Loucy (cell line): ENCODE measurements at regions not wholly inside any gene's neighbourhood (a gene's known extent, or its start where the extent isn't known, plus 50 kb on each side); places are given as distances from the start of the nearest gene placed in this dataset.

ENCODE experiments used
- EZH2phosphoT487 ChIP-seq: fragments of 200-600 bp; IDR thresholded peaks from 2 replicates; pipeline ENCODE4 v1.6.1; 2018; ENCODE audit warnings: antibody characterized with exemption, mild to moderate bottlenecking, moderate library complexity, borderline replicate concordance
- TF ChIP-seq, protein P1 (sequence below): fragments of 200-600 bp; sonication (generic); conservative IDR thresholded peaks from 2 replicates; pipeline ENCODE4 v1.5.1; 2014; ENCODE audit warnings: mild to moderate bottlenecking, antibody characterized with exemption, low read length

DNA sequence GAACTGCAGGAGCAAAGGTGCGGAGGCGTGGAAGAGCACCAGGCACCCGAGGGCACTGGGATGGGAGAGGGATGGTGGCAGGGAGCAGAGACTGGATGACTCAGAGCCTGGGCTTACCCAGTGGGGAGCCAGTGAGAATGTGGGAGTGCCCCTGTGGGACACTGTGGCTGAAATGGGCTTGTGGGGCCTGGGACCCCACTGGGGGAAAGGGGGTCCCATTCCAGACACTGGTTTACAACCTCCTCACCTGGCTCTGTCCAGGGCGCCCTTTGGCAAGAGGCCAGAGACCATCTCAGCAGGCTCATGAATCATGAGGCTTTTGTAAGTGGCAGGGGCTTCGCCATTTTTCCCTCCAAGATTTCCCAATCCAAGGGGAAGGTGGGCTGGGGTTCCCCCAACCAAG is 124.0 kb upstream of the MAFB start:
- TF ChIP-seq, protein P1, sequence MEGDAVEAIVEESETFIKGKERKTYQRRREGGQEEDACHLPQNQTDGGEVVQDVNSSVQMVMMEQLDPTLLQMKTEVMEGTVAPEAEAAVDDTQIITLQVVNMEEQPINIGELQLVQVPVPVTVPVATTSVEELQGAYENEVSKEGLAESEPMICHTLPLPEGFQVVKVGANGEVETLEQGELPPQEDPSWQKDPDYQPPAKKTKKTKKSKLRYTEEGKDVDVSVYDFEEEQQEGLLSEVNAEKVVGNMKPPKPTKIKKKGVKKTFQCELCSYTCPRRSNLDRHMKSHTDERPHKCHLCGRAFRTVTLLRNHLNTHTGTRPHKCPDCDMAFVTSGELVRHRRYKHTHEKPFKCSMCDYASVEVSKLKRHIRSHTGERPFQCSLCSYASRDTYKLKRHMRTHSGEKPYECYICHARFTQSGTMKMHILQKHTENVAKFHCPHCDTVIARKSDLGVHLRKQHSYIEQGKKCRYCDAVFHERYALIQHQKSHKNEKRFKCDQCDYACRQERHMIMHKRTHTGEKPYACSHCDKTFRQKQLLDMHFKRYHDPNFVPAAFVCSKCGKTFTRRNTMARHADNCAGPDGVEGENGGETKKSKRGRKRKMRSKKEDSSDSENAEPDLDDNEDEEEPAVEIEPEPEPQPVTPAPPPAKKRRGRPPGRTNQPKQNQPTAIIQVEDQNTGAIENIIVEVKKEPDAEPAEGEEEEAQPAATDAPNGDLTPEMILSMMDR, result no peak
- TF ChIP-seq EZH2phosphoT487, result no peak
